B cell (primary cell): ENCODE measurements at regions not wholly inside any gene's neighbourhood (a gene's known extent, or its start where the extent isn't known, plus 50 kb on each side); places are given as distances from the start of the nearest gene placed in this dataset.

Experiments
- CTCF ChIP-seq: fragments of 200-600 bp; IDR thresholded peaks from one replicate; pipeline ENCODE4 v1.8.0; 2022; ENCODE audit warnings: antibody characterized with exemption, mild to moderate bottlenecking
- EZH2 ChIP-seq: IDR thresholded peaks from 2 replicates; pipeline ENCODE4 v1.6.1; 2012; ENCODE audit warnings: borderline replicate concordance, low read depth, mild to moderate bottlenecking, moderate library complexity, low read length; ENCODE audit not compliant: insufficient read depth, poor library complexity, severe bottlenecking

- TF ChIP-seq CTCF (no peak), EZH2 (no peak)
These were observed 225.6 kb upstream of the ZBED5 start for GRCh38 chr11:11083441-11083840.
